Smooth muscle cell of the brain vasculature (primary cell): ENCODE measurements at regions not wholly inside any gene's neighbourhood (a gene's known extent, or its start where the extent isn't known, plus 50 kb on each side); places are given as distances from the start of the nearest gene placed in this dataset.

Experiments
- DNase-seq: peaks from one replicate; pipeline ENCODE4 v3.0.0-alpha.2; 2012; ENCODE audit warnings: low read depth, low spot score

DNA sequence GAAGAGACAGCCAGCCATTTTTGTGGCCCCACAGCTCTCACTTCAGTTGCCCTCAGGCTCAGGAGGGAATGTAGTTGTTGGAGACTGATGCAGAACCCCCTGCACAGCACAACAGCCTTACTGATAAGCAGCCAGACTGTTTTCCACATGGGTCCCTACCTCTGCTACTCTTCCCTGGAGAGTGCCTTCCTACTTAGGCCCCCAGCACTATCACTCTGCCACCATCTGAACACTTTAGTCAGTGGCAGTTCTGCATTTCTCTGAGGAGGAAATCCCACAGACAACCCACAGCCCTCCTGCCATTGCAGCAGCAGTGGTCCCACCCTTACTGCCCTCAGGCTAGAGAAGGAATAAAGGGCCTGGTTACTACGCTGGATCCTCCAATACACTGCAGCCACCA is 61.8 kb upstream of the PTPRD start:
- no peak for DNase-seq

DNA sequence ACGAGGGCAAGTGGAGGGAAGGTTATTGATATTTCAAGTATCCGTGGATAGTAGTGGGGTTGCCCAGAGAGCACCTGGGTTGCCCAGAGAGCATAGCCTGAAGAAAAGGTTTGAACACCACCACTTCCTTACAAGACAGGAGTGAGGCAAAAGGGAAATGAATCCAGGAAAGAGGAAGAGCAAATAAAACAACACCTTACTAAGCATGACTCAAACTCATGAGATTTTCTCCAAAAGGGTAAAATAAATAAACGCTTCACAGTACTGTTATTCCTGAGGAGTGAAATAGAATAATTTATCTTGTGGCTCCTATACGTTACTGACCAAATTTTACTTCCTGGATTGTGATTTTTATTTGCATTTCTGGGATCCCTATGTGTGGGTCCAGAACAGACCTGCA is 65.2 kb upstream of the PTPRD start:
- no peak for DNase-seq

DNA sequence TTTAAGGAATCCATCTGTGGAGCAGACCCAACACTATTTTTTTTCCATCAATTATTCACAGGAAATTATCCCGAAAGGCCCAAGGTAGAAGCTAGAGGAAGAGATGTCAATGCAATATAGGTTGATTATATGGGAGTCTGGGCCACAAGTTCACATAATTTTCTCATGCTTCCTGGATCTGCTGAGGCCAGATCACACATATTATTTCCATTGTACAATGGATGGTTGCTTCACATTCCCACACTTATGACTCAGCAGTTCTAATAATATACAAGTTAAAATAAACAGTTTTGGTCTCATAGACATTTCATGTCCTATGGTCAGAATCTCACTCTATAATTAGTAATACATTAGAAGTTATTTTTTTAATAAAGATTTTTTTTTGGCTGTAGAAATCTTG is 66.0 kb upstream of the PTPRD start:
- DNase-seq = peak; percentile 9

DNA sequence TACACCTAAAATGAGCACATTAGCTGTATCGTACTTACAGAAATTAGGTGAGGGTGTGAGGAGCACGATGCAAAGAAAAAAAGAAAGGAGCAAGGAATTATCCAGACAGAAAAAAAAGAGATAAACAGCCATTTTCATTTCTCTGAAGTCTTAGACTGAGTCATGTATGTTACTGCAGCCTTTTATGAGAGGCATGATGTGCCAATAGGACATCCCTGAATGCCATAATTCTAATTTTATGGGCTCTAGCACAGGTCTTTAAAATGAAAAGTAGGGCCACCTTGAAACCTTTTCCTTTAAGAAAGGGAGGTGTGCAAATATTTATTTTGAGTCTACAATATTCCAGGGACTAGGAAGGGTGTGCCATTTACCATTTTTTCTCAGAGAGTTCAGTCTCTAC is 74.1 kb upstream of the PTPRD start:
- no peak for DNase-seq

DNA sequence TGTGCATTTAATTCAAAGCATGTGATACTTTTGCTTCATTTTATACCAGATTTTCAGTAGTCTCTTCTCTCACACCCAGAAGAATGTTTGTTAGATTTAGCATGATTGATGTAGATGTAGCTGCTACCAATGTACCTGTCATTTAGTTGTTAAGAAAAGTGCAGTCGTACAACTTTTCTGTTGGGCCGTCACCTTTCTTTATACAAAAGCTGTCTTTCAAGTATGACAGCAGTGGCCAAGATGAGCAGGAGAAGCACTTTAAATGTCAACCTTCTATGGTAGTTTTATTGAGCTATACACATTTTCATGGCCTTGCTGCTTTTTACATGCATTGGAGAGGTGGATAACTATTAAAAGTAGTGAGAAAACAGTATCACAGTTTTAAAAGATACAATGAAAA is 77.7 kb upstream of the PTPRD start:
- no peak for DNase-seq

DNA sequence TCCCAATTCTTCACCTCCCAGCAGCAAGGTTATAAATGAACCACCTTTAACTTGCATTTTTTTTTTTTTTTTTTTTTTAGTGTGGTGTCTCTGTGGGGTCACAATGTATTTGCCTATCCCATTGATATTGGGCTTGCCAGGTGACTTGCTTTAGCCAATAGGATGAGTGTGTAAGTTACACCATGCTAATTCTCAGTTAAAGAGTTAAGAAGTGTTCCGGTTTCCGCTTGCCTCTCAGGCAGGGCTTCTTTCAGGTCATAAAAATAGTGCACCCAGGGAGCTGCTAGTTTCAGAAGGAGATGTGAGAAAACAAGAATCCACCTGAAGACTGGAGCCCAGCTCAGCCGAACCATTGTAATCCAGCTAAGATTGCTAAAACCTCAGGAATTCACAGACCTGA is 84.2 kb upstream of the PTPRD start:
- no peak for DNase-seq

DNA sequence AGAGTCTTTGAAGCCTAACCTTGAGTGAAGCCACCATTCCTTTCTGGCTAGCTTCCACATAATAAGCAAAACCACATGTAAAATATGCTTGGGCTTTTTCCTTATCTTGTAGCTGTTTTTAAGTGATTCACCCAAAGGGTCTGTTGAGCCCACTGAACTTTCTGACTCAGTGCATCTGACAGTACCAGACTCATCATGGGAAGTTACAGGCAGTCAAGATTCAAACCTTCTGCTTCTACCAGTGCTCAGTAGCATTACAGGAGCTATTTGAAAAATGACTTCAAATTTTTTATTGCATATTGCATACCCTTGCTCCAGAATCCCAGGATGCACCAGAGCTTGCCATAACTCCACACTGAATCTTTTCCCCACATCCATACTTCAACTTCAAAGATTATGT is 87.5 kb upstream of the PTPRD start:
- no peak for DNase-seq

DNA sequence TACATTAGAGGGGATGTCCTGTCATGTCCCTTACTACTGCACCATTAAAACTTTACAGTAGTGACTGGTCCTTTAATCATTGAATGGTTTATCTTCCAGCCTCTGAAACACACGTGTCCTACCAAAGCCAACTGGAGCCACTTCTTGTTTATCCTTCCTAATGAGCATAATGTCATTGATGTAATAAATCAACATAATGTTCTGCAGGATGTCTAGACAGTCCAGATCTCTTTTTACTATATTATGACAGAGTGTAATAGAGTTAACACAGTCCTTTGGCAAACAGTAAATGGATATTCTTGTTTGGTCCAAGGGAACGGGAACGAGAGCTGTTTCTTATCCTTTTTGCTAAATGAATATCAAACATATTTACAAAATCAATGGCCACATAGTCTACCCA is 88.1 kb upstream of the PTPRD start:
- no peak for DNase-seq

DNA sequence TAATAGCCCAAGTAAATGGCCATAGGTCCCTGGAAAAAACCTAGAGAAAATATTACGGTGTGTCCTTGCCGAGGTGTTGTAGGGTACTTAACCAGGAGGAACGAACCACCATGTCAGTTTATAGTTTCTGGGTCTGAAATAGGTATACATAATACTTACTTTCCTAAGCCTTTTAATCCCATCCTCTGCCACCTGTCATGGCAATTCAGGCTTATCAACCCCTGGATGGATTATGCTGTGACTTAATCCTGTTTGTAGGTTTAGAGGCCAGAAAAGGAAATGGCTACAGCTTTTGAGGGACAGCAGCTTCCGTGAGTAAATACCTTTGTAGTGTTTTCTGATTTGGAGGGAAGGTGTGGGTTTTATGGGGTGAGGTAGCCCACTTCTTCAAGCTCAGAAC is 89.1 kb upstream of the PTPRD start:
- no peak for DNase-seq

DNA sequence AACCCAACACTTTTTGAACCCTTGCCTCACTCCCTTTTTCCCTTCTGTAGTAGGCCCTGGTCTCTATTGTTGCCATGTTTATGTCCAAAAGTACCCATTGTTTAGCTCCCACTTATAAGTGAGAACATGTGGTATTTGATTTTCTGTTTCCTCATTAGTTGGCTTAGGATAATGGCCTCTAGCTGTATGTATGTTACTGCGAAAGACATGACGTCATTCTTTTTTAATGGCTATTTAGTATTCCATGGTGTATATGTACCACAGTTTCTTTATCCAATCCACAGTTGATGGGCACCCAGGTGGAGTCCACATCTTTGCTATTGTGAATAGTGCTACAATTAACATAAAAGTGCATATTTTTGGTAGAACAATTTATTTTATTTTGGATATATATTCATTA is 90.3 kb upstream of the PTPRD start:
- no peak for DNase-seq

DNA sequence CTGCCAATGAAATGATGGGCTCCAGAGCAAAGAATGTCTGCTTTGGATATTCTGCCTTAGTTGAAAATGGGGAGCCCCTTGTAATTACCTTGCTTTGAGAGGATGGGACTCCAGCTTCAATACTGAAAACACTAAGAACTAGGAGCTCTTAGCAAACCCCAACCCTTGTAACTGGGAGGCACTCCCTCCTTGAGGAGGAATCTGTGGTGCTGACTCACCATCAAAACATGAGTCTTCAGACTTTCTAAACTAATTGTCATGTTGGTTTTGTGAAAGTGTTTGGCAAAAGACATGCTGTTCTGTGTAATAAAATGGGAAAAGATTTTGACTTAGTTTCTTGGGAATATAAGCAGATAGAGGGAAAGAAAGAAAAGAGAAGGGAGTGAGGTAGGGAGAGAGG is 91.9 kb upstream of the PTPRD start:
- no peak for DNase-seq

DNA sequence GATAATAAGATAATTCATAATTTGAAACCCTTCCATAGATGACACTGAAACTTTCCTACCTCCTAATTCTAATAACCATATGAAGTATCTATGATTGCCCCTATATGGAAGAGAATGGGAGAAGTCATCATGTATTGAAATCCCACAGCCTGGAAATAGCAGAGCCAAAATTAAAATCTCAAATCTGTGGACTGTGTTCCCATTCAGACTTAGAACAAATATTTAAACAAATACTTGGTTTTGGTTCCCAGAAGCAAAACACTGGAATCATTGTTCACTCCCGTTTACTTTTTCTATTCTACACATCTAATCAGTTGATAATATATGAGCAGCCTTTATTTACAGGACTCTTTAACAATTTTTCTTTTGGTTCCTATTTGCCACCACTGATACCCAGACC is 92.6 kb upstream of the PTPRD start:
- DNase-seq = no peak

DNA sequence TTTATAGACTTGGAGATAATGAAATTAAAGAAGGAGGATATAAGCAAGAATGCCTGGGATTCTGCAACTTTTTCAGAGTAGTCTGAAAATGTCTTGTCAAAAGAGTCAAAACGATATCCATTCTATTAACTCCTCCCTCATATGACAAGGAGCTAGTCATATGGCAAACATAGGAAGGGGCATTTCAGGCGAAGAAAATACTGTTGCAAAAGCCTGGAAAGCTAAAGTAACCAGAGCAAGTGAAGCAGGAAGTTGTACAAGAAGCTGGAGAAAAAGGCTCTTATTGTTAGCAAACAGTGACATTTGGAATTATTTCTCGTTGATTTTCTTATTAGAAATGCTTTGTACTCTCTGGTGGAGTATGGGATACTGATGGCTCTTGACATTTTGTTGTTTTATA is 94.0 kb upstream of the PTPRD start:
- DNase-seq = no peak

DNA sequence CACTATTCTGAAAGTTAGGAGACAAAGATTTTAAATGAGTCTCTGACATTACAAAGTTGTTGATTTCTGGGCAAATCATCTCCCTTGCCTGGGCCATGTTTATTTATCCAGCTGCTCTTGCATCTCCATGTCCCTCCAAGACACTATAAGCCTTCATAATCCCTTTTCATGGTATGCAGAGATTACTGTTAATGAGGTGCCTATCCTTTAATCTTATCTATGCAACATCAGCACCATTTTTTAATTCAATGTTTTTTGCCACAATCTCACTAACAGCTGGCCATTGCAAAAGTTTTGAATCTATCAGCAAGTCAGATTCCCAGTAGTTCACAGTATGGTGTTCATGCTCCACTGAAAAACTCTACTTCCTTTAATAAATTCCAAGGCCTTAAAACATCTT is 108.5 kb upstream of the PTPRD start:
- no peak for DNase-seq

DNA sequence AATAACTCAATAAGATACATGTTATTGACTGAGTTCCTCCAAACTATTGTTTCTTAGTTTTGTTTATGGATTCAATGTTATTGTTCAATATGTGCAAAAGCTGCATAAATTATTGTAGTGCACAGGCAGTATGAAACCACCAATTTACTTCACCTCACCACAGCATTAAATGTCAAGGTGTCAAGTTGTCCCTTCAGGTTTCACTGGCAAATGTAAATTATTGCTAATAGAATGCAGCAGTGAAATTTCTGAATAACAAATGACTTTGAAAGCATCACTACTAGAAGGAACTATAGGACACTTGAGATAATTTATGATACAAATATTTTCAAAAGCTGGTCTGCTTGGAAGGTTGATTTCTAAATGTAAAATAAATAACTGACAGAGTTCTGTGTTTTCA is 116.4 kb upstream of the PTPRD start:
- DNase-seq = no peak

DNA sequence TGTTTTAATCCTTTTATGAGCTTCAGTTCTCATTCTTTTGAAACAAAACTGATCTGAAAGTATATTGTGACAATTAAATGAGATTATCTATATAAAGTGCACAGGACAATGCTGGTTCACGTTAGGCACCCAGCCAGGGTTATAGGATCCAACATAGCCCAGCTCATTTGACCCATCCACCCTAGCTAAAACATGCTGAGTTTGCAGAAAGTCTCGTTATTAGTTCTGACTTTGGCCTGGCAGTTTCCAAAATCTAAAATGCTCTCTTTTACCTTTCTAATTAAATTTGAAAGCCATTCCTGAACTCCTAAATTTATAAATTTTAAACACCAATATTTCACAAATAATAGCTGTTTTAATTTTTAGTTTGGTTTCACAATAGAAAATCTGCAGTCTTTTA is 131.9 kb upstream of the PTPRD start:
- DNase-seq = no peak

DNA sequence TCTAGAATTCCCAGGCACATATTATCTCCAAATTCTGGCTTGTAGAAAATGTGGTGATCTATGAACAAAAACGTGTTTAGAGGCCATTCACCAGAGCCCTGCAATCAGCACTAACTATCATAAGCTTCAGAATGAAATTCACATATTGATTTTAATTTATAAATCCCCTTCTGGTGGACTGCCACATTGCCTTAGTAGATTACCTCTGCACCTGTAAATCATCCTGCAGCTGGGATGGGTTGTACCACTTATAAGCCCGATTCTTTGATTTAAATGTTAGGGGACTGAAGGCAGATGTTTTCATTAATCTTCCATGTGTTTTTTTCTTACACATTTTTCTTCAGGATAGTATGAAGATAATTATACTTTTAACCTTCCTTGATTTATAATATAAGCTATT is 140.7 kb upstream of the PTPRD start:
- DNase-seq = no peak

DNA sequence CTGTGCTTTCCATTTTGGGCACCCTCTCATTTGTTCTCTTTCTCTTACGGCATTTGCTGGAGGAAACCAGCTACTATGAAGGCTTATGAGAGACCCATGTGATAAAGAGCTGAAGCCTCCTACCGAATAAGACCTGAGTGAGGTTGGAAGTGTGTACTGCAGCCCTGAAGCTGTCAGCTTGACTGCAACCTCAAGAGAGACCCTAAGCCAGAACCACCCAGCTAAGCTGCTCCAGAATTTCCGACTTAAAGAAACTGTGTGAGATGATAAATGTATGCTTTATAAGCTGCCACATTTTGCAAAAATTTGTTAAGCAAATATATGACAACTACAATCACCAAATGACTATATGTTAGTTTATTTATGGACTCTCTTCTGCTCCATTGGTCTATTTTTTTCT is 151.7 kb upstream of the PTPRD start:
- DNase-seq = no peak

DNA sequence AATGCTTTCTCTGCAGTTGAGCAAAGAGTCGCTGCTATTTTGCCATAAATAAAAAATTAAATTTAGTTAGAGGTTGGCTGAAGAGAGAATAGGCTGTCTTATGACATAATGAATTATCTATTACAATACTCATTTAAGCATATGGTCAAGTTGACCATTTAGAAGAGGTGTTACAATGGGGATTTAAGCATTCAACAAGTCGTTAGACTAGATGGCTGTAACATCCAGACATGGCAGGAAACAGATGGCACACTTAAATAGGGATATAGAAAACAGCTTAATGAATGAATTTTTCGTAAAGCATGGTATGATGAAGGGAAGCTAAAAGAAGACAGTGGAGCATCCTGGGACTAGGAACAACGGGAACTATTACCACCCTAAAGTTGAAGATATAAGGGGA is 160.3 kb upstream of the PTPRD start:
- DNase-seq = no peak

DNA sequence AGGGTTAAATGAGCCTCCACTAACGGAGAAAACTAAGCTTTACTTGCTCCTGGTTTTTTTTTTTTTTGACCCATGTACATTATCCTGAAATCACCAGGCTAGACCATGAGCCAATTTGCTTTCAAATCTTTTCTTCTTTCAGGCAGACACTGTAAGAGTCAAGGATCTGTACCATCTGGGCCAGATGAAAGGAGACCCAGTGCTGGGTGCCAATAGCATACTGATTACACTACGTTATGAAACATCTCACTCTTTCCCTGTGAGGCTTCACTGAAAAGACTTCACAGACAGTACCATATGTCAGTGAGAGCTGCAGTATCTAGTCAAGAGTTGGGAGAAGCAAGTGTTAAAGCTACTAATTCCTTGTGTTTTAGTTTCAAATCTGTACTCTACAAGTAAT is 161.2 kb upstream of the PTPRD start:
- DNase-seq = no peak

DNA sequence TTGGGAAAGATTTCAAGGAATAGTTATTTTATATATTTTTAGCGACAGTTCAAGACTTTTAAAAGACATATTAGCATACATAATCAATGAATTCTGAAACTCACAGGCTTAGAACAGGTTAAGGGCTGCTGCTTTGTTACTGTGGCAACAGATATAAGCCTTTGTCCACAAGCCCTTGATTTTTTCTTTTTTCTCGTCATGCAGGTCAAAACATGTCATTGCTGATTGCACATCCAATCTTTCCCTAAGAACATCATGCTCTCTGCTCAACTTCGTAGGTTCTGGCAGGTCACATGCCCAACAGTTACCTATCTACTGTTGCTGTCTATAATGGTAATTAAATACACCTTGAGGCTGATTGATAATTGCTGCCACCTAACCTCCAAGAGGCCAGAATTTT is 172.5 kb upstream of the PTPRD start:
- no peak for DNase-seq

DNA sequence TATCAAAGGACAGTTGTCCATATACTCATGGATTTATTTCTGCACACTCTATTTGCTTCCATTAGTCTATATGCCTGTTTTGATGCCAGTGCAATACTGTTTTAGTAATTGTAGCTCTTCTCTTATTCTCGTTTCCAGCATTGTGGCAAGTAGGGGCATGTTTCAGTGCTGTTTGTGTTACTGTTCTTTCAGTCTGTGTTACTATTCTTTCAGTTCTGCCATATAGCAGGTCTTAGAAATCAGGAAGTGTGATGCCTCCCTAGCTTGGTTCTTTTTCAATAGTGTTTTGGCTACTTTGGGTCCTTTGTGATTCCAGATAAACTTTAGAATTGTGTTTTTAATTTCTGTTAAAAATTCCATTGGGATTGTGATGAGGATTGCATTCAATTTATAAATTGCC is 180.5 kb upstream of the PTPRD start:
- DNase-seq = no peak

DNA sequence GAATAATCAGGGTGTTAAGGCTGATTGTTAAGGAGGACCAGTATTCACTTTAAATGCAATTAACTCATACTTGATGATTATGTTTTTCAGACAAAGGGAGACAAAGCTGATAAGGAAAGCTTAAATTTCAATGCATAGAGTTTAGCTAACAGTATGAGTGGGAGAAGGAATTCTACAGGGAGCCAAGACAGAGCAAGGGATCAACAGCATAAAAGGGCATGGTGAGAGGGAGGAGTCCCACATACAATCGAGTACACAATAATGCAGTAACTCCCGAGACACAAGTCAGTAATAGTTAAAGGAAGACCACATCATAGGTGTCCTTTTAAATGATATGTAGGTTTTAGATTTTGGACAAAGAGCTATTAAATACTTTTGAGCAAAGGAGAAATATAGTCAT is 191.7 kb upstream of the PTPRD start:
- no peak for DNase-seq

DNA sequence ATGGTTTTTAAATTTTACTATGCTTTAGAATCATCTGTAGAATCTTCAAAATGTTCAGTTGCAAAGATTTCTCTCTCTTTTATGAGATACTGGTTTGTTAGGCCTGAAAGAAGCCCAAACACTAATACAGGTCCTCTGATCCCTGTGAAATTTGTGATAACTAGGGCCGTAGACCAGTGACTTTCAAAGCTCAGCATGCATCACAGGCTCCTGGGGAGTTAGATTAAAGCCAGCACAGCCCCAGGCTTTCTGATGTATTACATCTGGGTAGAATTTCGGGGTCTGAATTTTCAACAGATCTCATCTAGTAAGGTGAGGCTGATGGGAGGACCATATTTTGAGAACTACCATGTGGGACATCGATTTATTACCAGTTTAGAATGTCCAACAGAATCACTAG is 194.1 kb upstream of the PTPRD start:
- DNase-seq = no peak

DNA sequence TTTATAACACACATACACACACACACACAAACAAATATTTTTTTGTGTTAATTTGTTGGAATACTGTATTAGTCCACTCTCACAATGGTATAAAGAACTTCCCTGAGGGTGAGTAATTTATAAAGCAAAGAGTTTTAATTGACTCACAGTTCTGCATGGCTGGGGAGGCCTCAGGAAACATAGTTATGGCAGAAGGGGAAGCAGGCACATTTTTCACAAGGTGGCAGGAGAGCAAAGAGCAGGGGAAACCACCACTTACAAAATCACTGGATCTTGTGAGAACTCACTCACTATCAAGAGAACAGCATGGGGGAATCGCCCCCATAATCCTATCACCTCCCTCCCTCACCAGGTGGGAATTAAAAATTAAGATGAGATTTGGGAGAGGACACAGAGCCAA is 205.4 kb upstream of the PTPRD start:
- no peak for DNase-seq
